Right lobe of liver (tissue), 6 donors: ENCODE measurements at regions not wholly inside any gene's neighbourhood (a gene's known extent, or its start where the extent isn't known, plus 50 kb on each side); places are given as distances from the start of the nearest gene placed in this dataset.

ENCODE experiments used
- ATAC-seq, 4 donors: fragments of 200-7000 bp; cut with Tn5 transposase; one replicate each; pipeline ENCODE4 v1.9.1; 2020; ENCODE audit warnings: mild to moderate bottlenecking in 4 of 4, moderate library complexity in 4 of 4
- DNase-seq, 3 donors: peaks; one replicate each; pipeline ENCODE4 v3.0.0-alpha.2; 2020
- H3K27ac ChIP-seq, 3 donors: fragments of 200-600 bp; one replicate each; pipeline ENCODE4 v1.8.0; 2022
- H3K27me3 ChIP-seq, 2 donors: fragments of 200-600 bp; one replicate each; pipeline ENCODE4 v1.8.0; 2022
- H3K36me3 ChIP-seq, 4 donors: fragments of 200-600 bp; sonication (generic) in 1 of 4; one replicate each; pipeline versions ENCODE4 v1.5.1 to v1.8.0; 2017 to 2022; ENCODE audit warnings: control low read depth in 1 of 4
- H3K4me1 ChIP-seq, 4 donors: fragments of 200-600 bp; sonication (generic) in 1 of 4; one replicate each; pipeline versions ENCODE4 v1.5.1 to v1.8.0; 2017 to 2022; ENCODE audit warnings: control low read depth in 1 of 4
- H3K4me3 ChIP-seq, 3 donors: fragments of 200-600 bp; one replicate each; pipeline ENCODE4 v1.8.0; 2022
- H3K9me3 ChIP-seq, 4 donors: fragments of 200-600 bp; sonication (generic) in 1 of 4; one replicate each; pipeline versions ENCODE4 v1.5.1 to v1.8.0; 2017 to 2022; ENCODE audit warnings: control low read depth in 1 of 4
- POLR2A ChIP-seq: fragments of 450-650 bp; IDR thresholded peaks from one replicate; pipeline ENCODE4 v1.6.1; 2017; ENCODE audit warnings: antibody characterized with exemption, mild to moderate bottlenecking
- WGBS: methylation state at CpG from one replicate; pipeline ENCODE4 v1.1.6; 2018; ENCODE audit warnings: low coverage, low lambda C conversion rate; ENCODE audit not compliant: insufficient coverage; ENCODE audit errors: missing lambda C conversion rate; 5-methylcytosine and 5-hydroxymethylcytosine counted together
- intact Hi-C, 2 donors: fragments of 100-400 bp; cut with DNase I; formaldehyde crosslinking; loops; one replicate each; pipeline versions ENCODE4 v1.11.2 to v1.14.1; 2022
- TF ChIP-seq, protein P1 (sequence below), 4 donors: fragments of 200-600 bp in 3 of 4; fragments of 450-650 bp in 1 of 4; IDR thresholded peaks; one replicate each; pipeline versions ENCODE4 v1.5.1 to v1.8.0; 2016 to 2022; ENCODE audit warnings: antibody characterized with exemption in 4 of 4, mild to moderate bottlenecking in 2 of 4
- donor health status: DM: no; HTN: yes; CAD: no.
- donor health status: DM: no; HTN: no; CAD: no.
- donor health status: DM: no; HTN: no; CAD: no.
- donor health status: DM: no; HTN: yes; CAD: no.
- donor health status: DM: no; HTN: yes; CAD: no.

DNA sequence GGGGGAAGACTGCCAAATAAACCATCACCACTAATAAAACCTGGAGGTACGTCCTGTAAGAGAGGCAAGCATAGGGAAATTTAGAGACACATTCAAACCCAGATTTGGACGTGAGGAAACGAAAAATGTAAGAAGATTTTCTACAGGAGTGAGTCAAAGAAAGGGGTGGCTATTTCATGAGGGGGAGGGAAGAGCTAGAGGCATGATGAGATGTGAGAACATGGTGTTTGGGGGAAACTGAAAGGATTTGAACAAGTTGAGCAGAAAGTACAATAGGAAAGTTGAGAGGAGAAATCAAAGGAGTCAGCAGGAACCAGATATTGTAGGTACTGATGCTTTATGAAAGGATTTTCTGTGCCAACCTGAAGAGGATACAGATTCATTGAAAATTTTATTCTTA, 179.1 kb upstream of the HS3ST5 start:
- ATAC-seq, result no peak
- intact Hi-C loops, result no loop called here
- no peak for DNase-seq
- Histone ChIP-seq H3K27ac (no peak overlapping the region), H3K27me3 (no peaks in the 10 kb centered on the region), H3K36me3 (no peaks in the 10 kb centered on the region), H3K4me1 (no peaks in the 10 kb centered on the region), H3K4me3 (no peak overlapping the region), H3K9me3 (no peaks in the 10 kb centered on the region)
- 41% methylated on average over 3 of the region's 3 CpGs for WGBS
- no peak for TF ChIP-seq POLR2A
- TF ChIP-seq, protein P1, sequence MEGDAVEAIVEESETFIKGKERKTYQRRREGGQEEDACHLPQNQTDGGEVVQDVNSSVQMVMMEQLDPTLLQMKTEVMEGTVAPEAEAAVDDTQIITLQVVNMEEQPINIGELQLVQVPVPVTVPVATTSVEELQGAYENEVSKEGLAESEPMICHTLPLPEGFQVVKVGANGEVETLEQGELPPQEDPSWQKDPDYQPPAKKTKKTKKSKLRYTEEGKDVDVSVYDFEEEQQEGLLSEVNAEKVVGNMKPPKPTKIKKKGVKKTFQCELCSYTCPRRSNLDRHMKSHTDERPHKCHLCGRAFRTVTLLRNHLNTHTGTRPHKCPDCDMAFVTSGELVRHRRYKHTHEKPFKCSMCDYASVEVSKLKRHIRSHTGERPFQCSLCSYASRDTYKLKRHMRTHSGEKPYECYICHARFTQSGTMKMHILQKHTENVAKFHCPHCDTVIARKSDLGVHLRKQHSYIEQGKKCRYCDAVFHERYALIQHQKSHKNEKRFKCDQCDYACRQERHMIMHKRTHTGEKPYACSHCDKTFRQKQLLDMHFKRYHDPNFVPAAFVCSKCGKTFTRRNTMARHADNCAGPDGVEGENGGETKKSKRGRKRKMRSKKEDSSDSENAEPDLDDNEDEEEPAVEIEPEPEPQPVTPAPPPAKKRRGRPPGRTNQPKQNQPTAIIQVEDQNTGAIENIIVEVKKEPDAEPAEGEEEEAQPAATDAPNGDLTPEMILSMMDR (IDR thresholded peaks at IDR 0.05), result no peak

DNA sequence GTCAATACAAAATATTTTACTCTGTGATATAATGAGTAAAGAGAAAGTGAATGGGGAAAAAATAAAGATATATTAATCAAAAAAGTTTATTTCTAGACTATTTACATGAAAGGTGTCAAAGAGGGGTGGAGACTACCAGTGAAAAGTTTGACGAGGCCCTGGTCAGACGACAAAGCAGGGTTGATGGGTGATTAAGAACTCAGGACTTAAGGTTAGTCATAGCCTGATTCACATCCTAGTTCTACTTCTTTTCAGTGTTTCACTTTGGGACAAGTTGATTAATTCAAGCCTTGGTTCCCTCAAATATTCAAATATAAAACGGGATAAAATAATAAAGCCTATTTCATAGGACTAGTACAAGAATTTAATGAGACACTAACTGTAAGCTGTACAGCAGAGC, 178.2 kb upstream of the HS3ST5 start:
- DNase-seq, result no peak
- Histone ChIP-seq H3K27ac (no peak overlapping the region), H3K36me3 (no peaks in the 10 kb centered on the region), H3K4me3 (no peak overlapping the region), H3K4me1 (no peaks in the 10 kb centered on the region), H3K9me3 (no peaks in the 10 kb centered on the region), H3K27me3 (no peaks in the 10 kb centered on the region)
- WGBS, result 72% methylated on average over 3 of the region's 3 CpGs
- TF ChIP-seq, protein P1 (IDR thresholded peaks at IDR 0.05), result no peak
- TF ChIP-seq POLR2A, result no peak
- no peak for ATAC-seq
- intact Hi-C loops, result no loop called here

DNA sequence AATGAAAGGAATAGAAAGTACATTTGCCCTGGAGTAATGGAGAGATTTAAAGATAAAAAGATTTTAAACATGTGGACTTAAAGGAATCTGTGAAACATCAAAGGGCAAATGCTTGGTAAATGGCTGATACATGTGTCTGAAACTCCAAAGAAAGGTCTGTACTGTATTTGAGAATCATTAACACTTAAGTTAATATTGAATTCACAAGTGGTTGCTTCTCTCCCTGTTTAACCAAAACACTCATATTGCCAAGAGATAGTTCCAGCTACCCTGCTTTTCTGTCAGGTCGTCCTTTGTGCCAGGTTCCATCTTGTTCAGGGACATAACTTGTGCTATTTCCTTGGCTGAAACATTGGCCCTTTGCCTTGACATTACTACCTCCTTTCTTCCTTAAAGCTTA, 171.3 kb upstream of the HS3ST5 start:
- no peak overlapping the region for H3K27ac ChIP-seq
- intact Hi-C loops, result no loop called here
- ATAC-seq (no peak), DNase-seq (no peak)
- H3K27me3 ChIP-seq, result no peaks in the 10 kb centered on the region
- WGBS, result 0% methylated on average over 1 of the region's 1 CpG
- H3K4me3 ChIP-seq, result no peak overlapping the region
- TF ChIP-seq, protein P1 (IDR thresholded peaks at IDR 0.05), result no peak
- TF ChIP-seq POLR2A, result no peak
- no peaks in the 10 kb centered on the region for H3K36me3 ChIP-seq
- H3K4me1 ChIP-seq, result no peaks in the 10 kb centered on the region
- no peaks in the 10 kb centered on the region for H3K9me3 ChIP-seq

DNA sequence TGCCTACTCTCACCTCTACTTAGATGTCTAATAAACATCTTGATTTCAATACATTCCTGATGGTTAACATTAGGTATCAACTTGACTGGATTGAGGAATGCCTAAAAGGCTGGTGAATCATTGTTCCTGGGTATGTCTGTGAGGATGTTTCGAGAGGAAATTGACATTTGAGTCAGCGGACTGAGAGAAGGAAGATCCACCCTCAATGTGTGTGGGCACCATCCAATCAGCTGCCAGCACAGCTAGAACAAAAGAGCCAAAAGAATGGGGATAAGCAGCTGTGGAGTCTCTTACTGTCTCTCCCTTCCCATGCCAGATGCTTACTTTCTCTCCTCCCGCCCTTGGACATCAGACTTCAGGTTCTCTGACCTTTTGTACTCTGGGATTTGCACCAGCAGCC, 128.6 kb upstream of the HS3ST5 start:
- H3K27me3 ChIP-seq, result no peaks in the 10 kb centered on the region
- no peaks in the 10 kb centered on the region for H3K36me3 ChIP-seq
- 78% methylated on average over 2 of the region's 3 CpGs for WGBS
- H3K27ac ChIP-seq, result no peak overlapping the region
- intact Hi-C loops, result no loop called here
- H3K4me1 ChIP-seq, result no peaks in the 10 kb centered on the region
- no peaks in the 10 kb centered on the region for H3K9me3 ChIP-seq
- DNase-seq (no peak), ATAC-seq (no peak)
- TF ChIP-seq, protein P1 (IDR thresholded peaks at IDR 0.05), result no peak
- no peak overlapping the region for H3K4me3 ChIP-seq

DNA sequence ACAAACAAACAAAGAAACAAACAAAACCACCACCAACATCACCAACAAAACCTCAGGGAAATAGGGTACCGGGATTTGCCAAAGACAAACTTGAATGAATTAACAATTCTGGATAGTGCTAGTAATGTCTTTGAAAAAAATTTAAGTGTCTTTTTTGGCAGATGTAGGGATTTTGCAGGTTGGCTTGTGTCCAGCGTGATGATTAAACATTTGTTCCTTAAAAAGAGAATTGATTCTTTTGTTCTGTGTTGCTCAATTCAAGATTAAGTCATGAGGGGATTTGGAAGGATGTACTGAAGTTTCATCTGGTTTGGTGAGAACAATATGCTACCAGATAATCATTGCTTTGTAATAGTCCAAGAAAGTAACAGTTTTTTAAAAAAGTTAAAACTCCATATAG, 125.1 kb upstream of the HS3ST5 start:
- WGBS, result 58% methylated on average over 2 of the region's 2 CpGs
- H3K27me3 ChIP-seq, result no peaks in the 10 kb centered on the region
- H3K27ac ChIP-seq, result no peak overlapping the region
- TF ChIP-seq, protein P1 (IDR thresholded peaks at IDR 0.05), result no peak
- no peaks in the 10 kb centered on the region for H3K36me3 ChIP-seq
- H3K4me3 ChIP-seq, result no peak overlapping the region
- intact Hi-C loops, result no loop called here
- DNase-seq (no peak), ATAC-seq (no peak)
- H3K9me3 ChIP-seq, result no peaks in the 10 kb centered on the region
- H3K4me1 ChIP-seq, result no peaks in the 10 kb centered on the region
